Cardiac fibroblast (primary cell): ENCODE measurements at regions not wholly inside any gene's neighbourhood (a gene's known extent, or its start where the extent isn't known, plus 50 kb on each side); places are given as distances from the start of the nearest gene placed in this dataset.

ENCODE experiments used
- DNase-seq, 2 donors: peaks; one replicate each; pipeline versions ENCODE4 v3.0.0 to v3.0.0-alpha.2; 2010; ENCODE audit warnings: low read depth in 2 of 2
- H3K4me3 ChIP-seq, 2 donors: replicated peaks in 1 of 2; 1 replicate in 1 of 2; 2 replicates in 1 of 2; pipeline ENCODE4 v1.5.1; 2011; ENCODE audit warnings: low read depth in 2 of 2, low read length in 2 of 2, mild to moderate bottlenecking in 2 of 2, moderate library complexity in 1 of 2
- CTCF ChIP-seq: IDR thresholded peaks from one replicate; pipeline ENCODE4 v1.5.1; 2011; ENCODE audit warnings: low read depth, mild to moderate bottlenecking, low read length, inconsistent platforms

- no peak for TF ChIP-seq CTCF
- DNase-seq = no peak
- H3K4me3 ChIP-seq = no peak overlapping the region
Measured at GRCh38 chr7:21346297-21346696, 81.6 kb upstream of the SP4 start.

GRCh38 chr7:21352540-21353387 is 75.1 kb upstream of the SP4 start:
- H3K4me3 ChIP-seq = no peak overlapping the region
- no peak for TF ChIP-seq CTCF
- no peak for DNase-seq

GRCh38 chr7:21353388-21353780 is 74.5 kb upstream of the SP4 start:
- DNase-seq = no peak
- no peak for TF ChIP-seq CTCF
- no peak overlapping the region for H3K4me3 ChIP-seq

GRCh38 chr7:21354284-21354683 is 73.6 kb upstream of the SP4 start:
- no peak for TF ChIP-seq CTCF
- H3K4me3 ChIP-seq = no peak overlapping the region
- no peak for DNase-seq

GRCh38 chr7:21355406-21355874 is 72.4 kb upstream of the SP4 start:
- no peak for TF ChIP-seq CTCF
- DNase-seq = no peak
- H3K4me3 ChIP-seq = no peak overlapping the region

- no peak for TF ChIP-seq CTCF
- no peak overlapping the region for H3K4me3 ChIP-seq
- DNase-seq = no peak
Measured at GRCh38 chr7:21356616-21357015, 71.3 kb upstream of the SP4 start.
